ENCODE measurements at regions not wholly inside any gene's neighbourhood (a gene's known extent, or its start where the extent isn't known, plus 50 kb on each side); places are given as distances from the start of the nearest gene placed in this dataset.

- TF ChIP-seq ZHX2 (IDR thresholded peaks at IDR 0.05; ENCODE audit: low read depth) (peak; percentile 17; the same call in 1 of the 2 replicates), ZHX2 (CRISPR knock-in tag; IDR thresholded peaks at IDR 0.05; ENCODE audit: borderline replicate concordance) (no peak), CREB1 (IDR thresholded peaks at IDR 0.05) (no peak), CREB1 (CRISPR knock-in tag; IDR thresholded peaks at IDR 0.05) (no peak), ARNTL (CRISPR knock-in tag; IDR thresholded peaks at IDR 0.05) (no peak), PTBP1 (IDR thresholded peaks at IDR 0.05; ENCODE audit: low read depth, low read length, poor library complexity, severe bottlenecking) (no peak), ZBTB2 (CRISPR knock-in tag; IDR thresholded peaks at IDR 0.05; ENCODE audit: low read depth) (no peak), ZSCAN25 (CRISPR knock-in tag; IDR thresholded peaks at IDR 0.05) (peak; percentile 21; the same call in 1 of the 2 replicates), ZNF513 (CRISPR knock-in tag; conservative IDR thresholded peaks at IDR 0.05) (no peak), ZNF720 (CRISPR knock-in tag; IDR thresholded peaks at IDR 0.05) (no peak), FOXJ3 (CRISPR knock-in tag; IDR thresholded peaks at IDR 0.05; ENCODE audit: borderline replicate concordance) (no peak), LRRFIP1 (CRISPR knock-in tag; conservative IDR thresholded peaks at IDR 0.05) (no peak), ZNF256 (CRISPR knock-in tag; conservative IDR thresholded peaks at IDR 0.05) (no peak; the same call in 1 of the 2 replicates), PHF20 (CRISPR knock-in tag; IDR thresholded peaks at IDR 0.05) (no peak), RAD21 (CRISPR knock-in tag; IDR thresholded peaks at IDR 0.05) (peak; percentile 94), NR1H2 (CRISPR knock-in tag; IDR thresholded peaks at IDR 0.05; ENCODE audit: borderline replicate concordance, low read depth) (no peak), ZNF33B (CRISPR knock-in tag; IDR thresholded peaks at IDR 0.05) (no peak), NFE2 (CRISPR knock-in tag; IDR thresholded peaks at IDR 0.05) (no peak; the same call in 1 of the 2 replicates)
Measured at GRCh38 chr6:43953794-43954310, 173.4 kb downstream of the MRPL14 start (continued).
